ENCODE measurements at regions not wholly inside any gene's neighbourhood (a gene's known extent, or its start where the extent isn't known, plus 50 kb on each side); places are given as distances from the start of the nearest gene placed in this dataset.

- intact Hi-C loops (cut with micrococcal nuclease): no loop called here
- POLR2A ChIA-PET: no interaction called here
- FAIRE-seq: no peak
These were observed 210.1 kb downstream of the ERCC6L2 start for GRCh38 chr9:96085491-96086143.

More at GRCh38 chr9:96085491-96086143, 210.1 kb downstream of the ERCC6L2 start:
- dilution Hi-C loops (cut with MboI; ENCODE audit: extremely low pct_ligation_motif_present, low sequenced_read_pairs): no loop called here
- Histone ChIP-seq H3K9ac (replicated peaks; ENCODE audit: extremely low read depth, insufficient read depth, low read length) (no peak overlapping the region), H3K9me3 (replicated peaks; ENCODE audit: control insufficient read depth, insufficient read depth, low read length) (no peaks in the 10 kb centered on the region), H2AFZ (ENCODE audit: low read depth, low read length) (no peak overlapping the region), H3K27me3 (ENCODE audit: control insufficient read depth in 2 of 2, insufficient read depth in 2 of 2, low read length in 2 of 2) (peaks cover 2 to 7% of the 10 kb centered on the region in 2 experiments), H3K4me3 (replicated peaks in 1 of 3; ENCODE audit: insufficient read depth in 1 of 3, low read depth in 1 of 3, low read length in 3 of 3) (no peak overlapping the region), H3K36me3 (ENCODE audit: control insufficient read depth in 2 of 2, extremely low read depth in 1 of 2, insufficient read depth in 2 of 2, low read length in 2 of 2) (no peaks in the 10 kb centered on the region), H3K4me1 (ENCODE audit: control insufficient read depth, extremely low read depth, insufficient read depth, low read length) (no peaks in the 10 kb centered on the region), H3K27ac (ENCODE audit: insufficient read depth, low read depth, low read length) (no peak overlapping the region), H3K4me2 (ENCODE audit: insufficient read depth, low read length) (no peak overlapping the region), H3K9me1 (replicated peaks; ENCODE audit: control insufficient read depth, extremely low read depth, insufficient read depth, low read length) (no peaks in the 10 kb centered on the region), H3K79me2 (ENCODE audit: control insufficient read depth, insufficient read depth, low read length) (no peaks in the 10 kb centered on the region), H4K20me1 (replicated peaks; ENCODE audit: control insufficient read depth, extremely low read depth, insufficient read depth, low read length) (no peaks in the 10 kb centered on the region)
- DNase-seq (ENCODE audit: low read depth, low spot score): no peak
- CTCF ChIA-PET: no interaction called here
- no TSS peak for BruUV-seq (replicated peaks)
- TF ChIP-seq POLR2A (IDR thresholded peaks at IDR 0.05; ENCODE audit: low read depth, low read length) (no peak), EZH2 (IDR thresholded peaks at IDR 0.05; ENCODE audit: borderline replicate concordance, low read depth, low read length, severe bottlenecking) (no peak), MYC (IDR thresholded peaks at IDR 0.05; ENCODE audit: low read depth, low read length) (no peak), POLR2AphosphoS5 (IDR thresholded peaks at IDR 0.05; ENCODE audit: insufficient read depth, low read depth, low read length) (no peak), JUN (IDR thresholded peaks at IDR 0.05; ENCODE audit: borderline replicate concordance, insufficient read depth, insufficient read length, low read depth) (no peak), CTCF (IDR thresholded peaks at IDR 0.05; ENCODE audit: extremely low read depth in 1 of 2, insufficient read depth in 1 of 2, low read depth in 1 of 2, low read length in 2 of 2) (no peak), FOS (IDR thresholded peaks at IDR 0.05; ENCODE audit: borderline replicate concordance, insufficient read depth, low read length) (no peak), MAX (IDR thresholded peaks at IDR 0.05; ENCODE audit: insufficient read depth, insufficient read length) (no peak), GATA2 (IDR thresholded peaks at IDR 0.05; ENCODE audit: insufficient read depth, insufficient read length, low read depth, low read length) (no peak)

All from endothelial cell of umbilical vein (primary cell).